H1 (cell line): ENCODE measurements at regions not wholly inside any gene's neighbourhood (a gene's known extent, or its start where the extent isn't known, plus 50 kb on each side); places are given as distances from the start of the nearest gene placed in this dataset.

ENCODE experiments used
- EP300 ChIP-seq, 2 experiments: IDR thresholded peaks; 1 replicate in 1 of 2; 2 replicates in 1 of 2; pipeline ENCODE4 v1.6.1; 2011 to 2012; ENCODE audit warnings: low read depth in 2 of 2, low read length in 2 of 2, mild to moderate bottlenecking in 2 of 2, borderline replicate concordance in 1 of 2, inconsistent platforms in 1 of 2, moderate library complexity in 1 of 2
- GABPA ChIP-seq: IDR thresholded peaks from 2 replicates; pipeline ENCODE4 v1.6.1; 2011; ENCODE audit warnings: mild to moderate bottlenecking, low read length, moderate library complexity, borderline replicate concordance; ENCODE audit not compliant: insufficient read depth
- JUND ChIP-seq: IDR thresholded peaks from 2 replicates; pipeline ENCODE4 v1.6.1; 2011; ENCODE audit warnings: mild to moderate bottlenecking, improper control_type of control experiment, low read length
- KDM4A ChIP-seq: IDR thresholded peaks from one replicate; pipeline ENCODE4 v1.7.1; 2012; ENCODE audit warnings: low read depth, mild to moderate bottlenecking, moderate library complexity, low read length, inconsistent platforms; ENCODE audit not compliant: severe bottlenecking
- POLR2AphosphoS5 ChIP-seq: IDR thresholded peaks from 2 replicates; pipeline ENCODE4 v1.6.1; 2011; ENCODE audit warnings: low read depth, low read length
- RAD21 ChIP-seq, 2 experiments: IDR thresholded peaks in 1 of 2; conservative IDR thresholded peaks in 1 of 2; 2 replicates each; pipeline ENCODE4 v1.6.1; 2011; ENCODE audit warnings: low read depth in 2 of 2, low read length in 2 of 2, improper control_type of control experiment in 1 of 2, inconsistent platforms in 1 of 2, mild to moderate bottlenecking in 1 of 2, moderate library complexity in 1 of 2
- SP2 ChIP-seq: IDR thresholded peaks from 2 replicates; pipeline ENCODE4 v1.6.1; 2012; ENCODE audit warnings: mild to moderate bottlenecking, low read length, inconsistent platforms
- SUZ12 ChIP-seq: fragments of 200-600 bp; sonication (generic); IDR thresholded peaks from 2 replicates; pipeline ENCODE4 v1.6.1; 2012; ENCODE audit warnings: mild to moderate bottlenecking, inconsistent platforms, low read length, moderate library complexity, mixed read lengths
- TAF1 ChIP-seq: IDR thresholded peaks from 2 replicates; pipeline ENCODE4 v1.6.1; 2011; ENCODE audit warnings: mild to moderate bottlenecking, low read depth, low read length
- TCF12 ChIP-seq: IDR thresholded peaks from 2 replicates; pipeline ENCODE4 v1.6.1; 2011; ENCODE audit warnings: low read depth, mild to moderate bottlenecking, low read length
- ZNF274 ChIP-seq: IDR thresholded peaks from 2 replicates; pipeline ENCODE4 v1.7.0; 2012; ENCODE audit warnings: low read length, borderline replicate concordance; ENCODE audit errors: extremely low read depth
- TF ChIP-seq, protein P1 (sequence below): IDR thresholded peaks from 2 replicates; pipeline ENCODE4 v1.6.1; 2012; ENCODE audit warnings: inconsistent platforms
- TF ChIP-seq, protein P2 (sequence below), 3 experiments: IDR thresholded peaks; 1 replicate in 2 of 3; 2 replicates in 1 of 3; pipeline versions ENCODE4 v1.5.1 to v1.6.1; 2011; ENCODE audit warnings: low read length in 3 of 3, mild to moderate bottlenecking in 3 of 3, inconsistent platforms in 2 of 3, low read depth in 1 of 3, moderate library complexity in 1 of 3; ENCODE audit not compliant: insufficient read depth in 1 of 3; ENCODE audit errors: control extremely low read depth in 1 of 3
- TF ChIP-seq, protein P3 (sequence below): IDR thresholded peaks from 2 replicates; pipeline ENCODE4 v1.6.1; 2011; ENCODE audit warnings: low read length, improper control_type of control experiment

GRCh38 chr10:29725133-29725720 is 90.5 kb upstream of the SVIL start:
- TF ChIP-seq SUZ12 (no peak), RAD21 (IDR thresholded peaks at IDR 0.05 in 1 of 2, conservative IDR thresholded peaks at IDR 0.05 in 1 of 2; ENCODE audit: low read depth in 2 of 2, low read length in 2 of 2) (no peak), TCF12 (no peak), TAF1 (no peak), POLR2AphosphoS5 (no peak), GABPA (no peak), KDM4A (no peak), JUND (no peak), ZNF274 (no peak), SP2 (no peak), EP300 (IDR thresholded peaks at IDR 0.05; ENCODE audit: borderline replicate concordance in 1 of 2, low read depth in 2 of 2, low read length in 2 of 2) (no peak)
- TF ChIP-seq, protein P1, sequence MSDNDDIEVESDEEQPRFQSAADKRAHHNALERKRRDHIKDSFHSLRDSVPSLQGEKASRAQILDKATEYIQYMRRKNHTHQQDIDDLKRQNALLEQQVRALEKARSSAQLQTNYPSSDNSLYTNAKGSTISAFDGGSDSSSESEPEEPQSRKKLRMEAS, result no peak
- TF ChIP-seq, protein P2, sequence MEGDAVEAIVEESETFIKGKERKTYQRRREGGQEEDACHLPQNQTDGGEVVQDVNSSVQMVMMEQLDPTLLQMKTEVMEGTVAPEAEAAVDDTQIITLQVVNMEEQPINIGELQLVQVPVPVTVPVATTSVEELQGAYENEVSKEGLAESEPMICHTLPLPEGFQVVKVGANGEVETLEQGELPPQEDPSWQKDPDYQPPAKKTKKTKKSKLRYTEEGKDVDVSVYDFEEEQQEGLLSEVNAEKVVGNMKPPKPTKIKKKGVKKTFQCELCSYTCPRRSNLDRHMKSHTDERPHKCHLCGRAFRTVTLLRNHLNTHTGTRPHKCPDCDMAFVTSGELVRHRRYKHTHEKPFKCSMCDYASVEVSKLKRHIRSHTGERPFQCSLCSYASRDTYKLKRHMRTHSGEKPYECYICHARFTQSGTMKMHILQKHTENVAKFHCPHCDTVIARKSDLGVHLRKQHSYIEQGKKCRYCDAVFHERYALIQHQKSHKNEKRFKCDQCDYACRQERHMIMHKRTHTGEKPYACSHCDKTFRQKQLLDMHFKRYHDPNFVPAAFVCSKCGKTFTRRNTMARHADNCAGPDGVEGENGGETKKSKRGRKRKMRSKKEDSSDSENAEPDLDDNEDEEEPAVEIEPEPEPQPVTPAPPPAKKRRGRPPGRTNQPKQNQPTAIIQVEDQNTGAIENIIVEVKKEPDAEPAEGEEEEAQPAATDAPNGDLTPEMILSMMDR (IDR thresholded peaks at IDR 0.05; ENCODE audit: control extremely low read depth in 1 of 3, insufficient read depth in 1 of 3, low read depth in 1 of 3, low read length in 3 of 3), result no peak
- TF ChIP-seq, protein P3, sequence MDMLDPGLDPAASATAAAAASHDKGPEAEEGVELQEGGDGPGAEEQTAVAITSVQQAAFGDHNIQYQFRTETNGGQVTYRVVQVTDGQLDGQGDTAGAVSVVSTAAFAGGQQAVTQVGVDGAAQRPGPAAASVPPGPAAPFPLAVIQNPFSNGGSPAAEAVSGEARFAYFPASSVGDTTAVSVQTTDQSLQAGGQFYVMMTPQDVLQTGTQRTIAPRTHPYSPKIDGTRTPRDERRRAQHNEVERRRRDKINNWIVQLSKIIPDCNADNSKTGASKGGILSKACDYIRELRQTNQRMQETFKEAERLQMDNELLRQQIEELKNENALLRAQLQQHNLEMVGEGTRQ, result no peak
